ENCODE measurements at regions not wholly inside any gene's neighbourhood (a gene's known extent, or its start where the extent isn't known, plus 50 kb on each side); places are given as distances from the start of the nearest gene placed in this dataset.
A peak's percentile ranks its signal among the peaks of the same experiment; 100 is the strongest.

DNA sequence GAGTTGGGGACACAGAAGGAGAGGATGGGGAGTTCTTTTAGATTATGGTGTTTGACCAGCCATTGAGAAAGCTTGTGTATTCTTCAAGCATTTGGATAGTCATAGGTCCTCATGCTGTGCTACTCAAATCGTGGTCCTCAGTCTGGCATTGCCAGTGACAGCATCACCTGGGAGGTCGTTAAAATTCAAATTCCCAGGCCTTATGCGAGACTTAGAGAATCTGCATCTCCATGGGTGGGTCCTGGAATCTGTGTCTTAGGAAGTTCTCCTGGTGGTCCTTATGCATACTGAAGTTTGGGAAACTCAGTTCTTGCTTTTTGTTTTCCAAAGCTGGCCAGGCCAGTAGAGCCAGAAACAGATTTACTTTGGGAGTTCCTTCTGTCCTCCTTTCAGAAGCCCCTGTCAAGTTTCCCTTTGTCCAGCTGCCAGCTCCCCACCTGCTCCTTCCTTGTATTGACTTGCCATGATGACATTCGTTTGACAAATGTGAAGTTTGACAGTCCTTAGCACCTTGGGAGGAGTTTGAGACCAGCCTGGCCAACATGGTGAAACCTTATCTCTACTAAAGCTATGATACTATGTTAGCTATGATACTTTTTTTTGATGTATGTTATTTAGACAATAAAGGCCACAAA, 95.6 kb downstream of the PALM2AKAP2 start (continued):
- TF ChIP-seq STAT6 (CRISPR knock-in tag; IDR thresholded peaks at IDR 0.05; ENCODE audit: borderline replicate concordance) (no peak), ZNF274 (CRISPR knock-in tag; IDR thresholded peaks at IDR 0.05) (no peak)
- TF ChIP-seq, protein P1, sequence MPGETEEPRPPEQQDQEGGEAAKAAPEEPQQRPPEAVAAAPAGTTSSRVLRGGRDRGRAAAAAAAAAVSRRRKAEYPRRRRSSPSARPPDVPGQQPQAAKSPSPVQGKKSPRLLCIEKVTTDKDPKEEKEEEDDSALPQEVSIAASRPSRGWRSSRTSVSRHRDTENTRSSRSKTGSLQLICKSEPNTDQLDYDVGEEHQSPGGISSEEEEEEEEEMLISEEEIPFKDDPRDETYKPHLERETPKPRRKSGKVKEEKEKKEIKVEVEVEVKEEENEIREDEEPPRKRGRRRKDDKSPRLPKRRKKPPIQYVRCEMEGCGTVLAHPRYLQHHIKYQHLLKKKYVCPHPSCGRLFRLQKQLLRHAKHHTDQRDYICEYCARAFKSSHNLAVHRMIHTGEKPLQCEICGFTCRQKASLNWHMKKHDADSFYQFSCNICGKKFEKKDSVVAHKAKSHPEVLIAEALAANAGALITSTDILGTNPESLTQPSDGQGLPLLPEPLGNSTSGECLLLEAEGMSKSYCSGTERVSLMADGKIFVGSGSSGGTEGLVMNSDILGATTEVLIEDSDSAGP (CRISPR knock-in tag; IDR thresholded peaks at IDR 0.05; ENCODE audit: borderline replicate concordance): no peak

GRCh38 chr9:109880276-109881169, 100.5 kb downstream of the PALM2AKAP2 start:
- Histone ChIP-seq H3K4me1 (ENCODE audit: insufficient read depth, low read length) (no peaks in the 10 kb centered on the region), H4K20me1 (ENCODE audit: insufficient read depth, low read length) (no peaks in the 10 kb centered on the region), H3K4me3 (replicated peaks in 1 of 3; ENCODE audit: insufficient read depth in 1 of 3, low read depth in 2 of 3, low read length in 3 of 3) (no peak overlapping the region), H3K9ac (ENCODE audit: insufficient read depth, low read depth, low read length) (no peak overlapping the region), H2AFZ (ENCODE audit: low read length) (no peak overlapping the region), H3K27ac (ENCODE audit: extremely low read length, insufficient read depth, low read length) (no peak overlapping the region), H3K4me2 (ENCODE audit: low read depth, low read length) (no peak overlapping the region), H3K27me3 (ENCODE audit: control insufficient read depth in 1 of 2, insufficient read depth in 2 of 2, low read length in 2 of 2) (no peaks in the 10 kb centered on the region), H3K79me2 (ENCODE audit: insufficient read depth, low read length) (no peaks in the 10 kb centered on the region), H3K9me3 (ENCODE audit: low read length) (no peaks in the 10 kb centered on the region), H3K36me3 (replicated peaks in 1 of 2; ENCODE audit: control insufficient read depth in 1 of 2, insufficient read depth in 2 of 2, low read length in 2 of 2) (no peaks in the 10 kb centered on the region)
- DNase-seq (ENCODE audit: low spot score) (peak; percentile 7), FAIRE-seq (peak; percentile 26), ATAC-seq (peak; percentile 57; the same call in 2 of the 3 replicates)
- ChIA-PET CTCF (ENCODE audit: low intra/inter-chr PET ratio, low total read pairs) (no interaction called here), POLR2A (no interaction called here)
- BruUV-seq (replicated peaks): no TSS peak
- intact Hi-C loops (cut with micrococcal nuclease; ENCODE audit: unreplicated experiment): no loop called here
- WGBS (ENCODE audit: low lambda C conversion rate): 58% methylated on average over 10 of the region's 10 CpGs
- TF ChIP-seq HNRNPL (IDR thresholded peaks at IDR 0.05; ENCODE audit: low read depth, low read length) (no peak), HMGA1 (CRISPR knock-in tag; conservative IDR thresholded peaks at IDR 0.05) (no peak), STAG1 (CRISPR knock-in tag; IDR thresholded peaks at IDR 0.05) (0 out of 2 replicates have a peak, but pooled peaks have one; percentile 11), ATF2 (CRISPR knock-in tag; IDR thresholded peaks at IDR 0.05) (no peak), SMC3 (IDR thresholded peaks at IDR 0.05; ENCODE audit: low read length) (peak; percentile 18; the same call in 1 of the 2 replicates)
- TF ChIP-seq, protein P2, sequence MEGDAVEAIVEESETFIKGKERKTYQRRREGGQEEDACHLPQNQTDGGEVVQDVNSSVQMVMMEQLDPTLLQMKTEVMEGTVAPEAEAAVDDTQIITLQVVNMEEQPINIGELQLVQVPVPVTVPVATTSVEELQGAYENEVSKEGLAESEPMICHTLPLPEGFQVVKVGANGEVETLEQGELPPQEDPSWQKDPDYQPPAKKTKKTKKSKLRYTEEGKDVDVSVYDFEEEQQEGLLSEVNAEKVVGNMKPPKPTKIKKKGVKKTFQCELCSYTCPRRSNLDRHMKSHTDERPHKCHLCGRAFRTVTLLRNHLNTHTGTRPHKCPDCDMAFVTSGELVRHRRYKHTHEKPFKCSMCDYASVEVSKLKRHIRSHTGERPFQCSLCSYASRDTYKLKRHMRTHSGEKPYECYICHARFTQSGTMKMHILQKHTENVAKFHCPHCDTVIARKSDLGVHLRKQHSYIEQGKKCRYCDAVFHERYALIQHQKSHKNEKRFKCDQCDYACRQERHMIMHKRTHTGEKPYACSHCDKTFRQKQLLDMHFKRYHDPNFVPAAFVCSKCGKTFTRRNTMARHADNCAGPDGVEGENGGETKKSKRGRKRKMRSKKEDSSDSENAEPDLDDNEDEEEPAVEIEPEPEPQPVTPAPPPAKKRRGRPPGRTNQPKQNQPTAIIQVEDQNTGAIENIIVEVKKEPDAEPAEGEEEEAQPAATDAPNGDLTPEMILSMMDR (CRISPR knock-in tag; IDR thresholded peaks at IDR 0.05): peak; percentile 31; the same call in 1 of the 2 replicates
- in situ Hi-C loops (cut with HindIII; ENCODE audit: extremely low pct_ligation_motif_present, low pct_unique_long_range_greater_than_20kb): no loop called here
